ENCODE measurements at regions not wholly inside any gene's neighbourhood (a gene's known extent, or its start where the extent isn't known, plus 50 kb on each side); places are given as distances from the start of the nearest gene placed in this dataset.

GRCh38 chr1:168472223-168472622, 71.6 kb downstream of the XCL2 start:
- no peak for TF ChIP-seq CTCF (IDR thresholded peaks at IDR 0.05; ENCODE audit: insufficient read depth, low read length, poor library complexity, severe bottlenecking)
- no peak for TF ChIP-seq EZH2phosphoT487 (conservative IDR thresholded peaks at IDR 0.05; ENCODE audit: low read length)

Measured in SU-DHL-6 (cell line).